NT2/D1 (cell line): ENCODE measurements at regions not wholly inside any gene's neighbourhood (a gene's known extent, or its start where the extent isn't known, plus 50 kb on each side); places are given as distances from the start of the nearest gene placed in this dataset.

Experiments
- SUZ12 ChIP-seq: IDR thresholded peaks from 2 replicates; pipeline ENCODE4 v1.6.1; 2011; ENCODE audit not compliant: insufficient read length, insufficient read depth; ENCODE audit errors: extremely low read depth
- YY1 ChIP-seq: IDR thresholded peaks from 2 replicates; pipeline ENCODE4 v1.6.1; 2011; ENCODE audit not compliant: insufficient read length, insufficient read depth
- ZNF274 ChIP-seq: IDR thresholded peaks from 2 replicates; pipeline ENCODE4 v1.6.1; 2011; ENCODE audit warnings: mild to moderate bottlenecking, low read depth, low read length

DNA sequence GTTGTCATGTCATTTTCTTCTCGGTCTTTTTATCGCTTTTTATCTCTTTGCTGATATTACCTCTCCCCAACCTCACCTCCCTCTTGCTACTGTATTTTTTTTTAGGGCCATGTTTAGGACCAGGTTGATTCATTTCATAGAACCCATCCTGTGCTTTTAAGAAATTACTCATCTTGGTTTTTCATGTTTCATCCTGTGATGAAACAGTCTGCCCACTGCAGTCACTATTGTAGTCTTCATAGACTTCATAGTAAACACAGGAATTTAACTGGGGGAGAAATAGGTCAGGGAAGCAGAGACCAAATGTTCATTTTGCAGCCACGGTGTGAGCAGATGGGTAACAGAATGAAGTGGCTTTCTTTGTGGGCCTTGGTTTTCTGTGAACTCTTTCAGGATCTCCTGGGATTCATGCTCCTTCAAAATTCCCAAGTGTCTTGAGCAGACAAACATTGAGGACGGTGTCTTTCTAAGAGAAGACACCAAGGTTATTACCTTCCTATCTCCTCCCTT is 161.8 kb downstream of the NAA11 start:
- TF ChIP-seq ZNF274 (no peak), YY1 (no peak), SUZ12 (no peak)
